ENCODE measurements at regions not wholly inside any gene's neighbourhood (a gene's known extent, or its start where the extent isn't known, plus 50 kb on each side); places are given as distances from the start of the nearest gene placed in this dataset.

DNA sequence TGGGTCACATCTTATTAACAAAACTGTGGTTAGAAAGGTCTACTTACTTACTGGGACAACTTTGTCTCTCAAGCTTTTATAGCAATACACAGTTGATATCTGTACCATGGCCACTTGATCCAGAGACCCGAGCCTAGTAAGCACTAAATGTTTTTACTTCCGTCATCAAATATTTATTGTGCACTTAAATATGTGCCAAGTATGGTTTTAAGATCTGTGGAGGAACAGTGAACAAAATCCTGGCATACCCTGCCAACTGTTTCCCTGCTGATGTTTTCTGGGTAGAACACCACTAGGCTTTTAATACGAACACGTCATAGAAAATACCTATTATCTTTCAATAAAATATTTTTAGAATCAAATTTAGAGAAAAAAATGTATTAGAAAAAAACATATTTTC is 574.8 kb downstream of the HACE1 start (continued):
- TF ChIP-seq SP2 (IDR thresholded peaks at IDR 0.05; ENCODE audit: low read length): no peak
- no peak for TF ChIP-seq POLR2A (IDR thresholded peaks at IDR 0.05; ENCODE audit: control extremely low read depth in 1 of 2, low read depth in 2 of 2, low read length in 2 of 2)
- no peak for TF ChIP-seq RAD21 (IDR thresholded peaks at IDR 0.05 in 1 of 2, conservative IDR thresholded peaks at IDR 0.05 in 1 of 2; ENCODE audit: low read depth in 2 of 2, low read length in 2 of 2)

All from H1 (cell line).